Iris pigment epithelial cell (primary cell): ENCODE measurements at regions not wholly inside any gene's neighbourhood (a gene's known extent, or its start where the extent isn't known, plus 50 kb on each side); places are given as distances from the start of the nearest gene placed in this dataset.

ENCODE experiments used
- DNase-seq: peaks from one replicate; pipeline ENCODE4 v3.0.0-alpha.2; 2011; ENCODE audit warnings: low read depth

GRCh38 chr14:97581016-97581415, 783.8 kb downstream of the VRK1 start:
- no peak for DNase-seq

GRCh38 chr14:97582022-97582421, 784.8 kb downstream of the VRK1 start:
- no peak for DNase-seq

GRCh38 chr14:97584528-97584927, 787.3 kb downstream of the VRK1 start:
- no peak for DNase-seq

GRCh38 chr14:97592341-97592980, 795.3 kb downstream of the VRK1 start:
- no peak for DNase-seq

GRCh38 chr14:97594306-97594705, 797.1 kb downstream of the VRK1 start:
- DNase-seq = no peak

- no peak for DNase-seq
Measured at GRCh38 chr14:97602438-97603117, 805.4 kb downstream of the VRK1 start.

- DNase-seq = no peak
Measured at GRCh38 chr14:97603201-97603600, 806.0 kb downstream of the VRK1 start.

- DNase-seq = no peak
Measured at GRCh38 chr14:97604731-97605130, 807.5 kb downstream of the VRK1 start.

- no peak for DNase-seq
Measured at GRCh38 chr14:97618401-97618800, 821.2 kb downstream of the VRK1 start.

- no peak for DNase-seq
Measured at GRCh38 chr14:97618917-97619690, 821.9 kb downstream of the VRK1 start.

- DNase-seq = no peak
Measured at GRCh38 chr14:97620066-97620465, 822.9 kb downstream of the VRK1 start.

GRCh38 chr14:97624985-97625384, 827.8 kb downstream of the VRK1 start:
- no peak for DNase-seq

GRCh38 chr14:97625477-97625876, 828.3 kb downstream of the VRK1 start:
- DNase-seq = no peak

GRCh38 chr14:97626088-97626487, 828.9 kb downstream of the VRK1 start:
- no peak for DNase-seq

- DNase-seq = no peak
Measured at GRCh38 chr14:97630249-97630648, 833.1 kb downstream of the VRK1 start.

- DNase-seq = no peak
Measured at GRCh38 chr14:97633131-97633738, 836.1 kb downstream of the VRK1 start.

- DNase-seq = no peak
Measured at GRCh38 chr14:97634751-97635150, 837.6 kb downstream of the VRK1 start.

- DNase-seq = no peak
Measured at GRCh38 chr14:97638864-97639263, 841.7 kb downstream of the VRK1 start.

GRCh38 chr14:97640031-97640430, 842.8 kb downstream of the VRK1 start:
- no peak for DNase-seq

GRCh38 chr14:97641827-97642226, 844.6 kb downstream of the VRK1 start:
- no peak for DNase-seq

GRCh38 chr14:97642631-97643030, 845.4 kb downstream of the VRK1 start:
- no peak for DNase-seq

GRCh38 chr14:97644365-97644764, 847.2 kb downstream of the VRK1 start:
- DNase-seq = no peak

GRCh38 chr14:97649752-97650151, 852.6 kb downstream of the VRK1 start:
- no peak for DNase-seq
